H1 (cell line): ENCODE measurements at regions not wholly inside any gene's neighbourhood (a gene's known extent, or its start where the extent isn't known, plus 50 kb on each side); places are given as distances from the start of the nearest gene placed in this dataset.

Experiments
- ATF3 ChIP-seq: IDR thresholded peaks from 2 replicates; pipeline ENCODE4 v1.6.1; 2011; ENCODE audit warnings: low read depth, mild to moderate bottlenecking, low read length; ENCODE audit not compliant: insufficient read depth
- BRCA1 ChIP-seq: IDR thresholded peaks from 2 replicates; pipeline ENCODE4 v1.6.1; 2012; ENCODE audit warnings: low read depth, low read length, improper control_type of control experiment
- CBX5 ChIP-seq: fragments of 300-800, 300-1000 bp; sonication (generic); IDR thresholded peaks from 2 replicates; pipeline ENCODE4 v1.7.1; 2016; ENCODE audit warnings: antibody characterized with exemption, low read length, low read depth
- CTCF ChIP-seq, 3 experiments: IDR thresholded peaks; 1 replicate in 2 of 3; 2 replicates in 1 of 3; pipeline versions ENCODE4 v1.5.1 to v1.6.1; 2011; ENCODE audit warnings: low read length in 3 of 3, mild to moderate bottlenecking in 3 of 3, inconsistent platforms in 2 of 3, low read depth in 1 of 3, moderate library complexity in 1 of 3; ENCODE audit not compliant: insufficient read depth in 1 of 3; ENCODE audit errors: control extremely low read depth in 1 of 3
- EZH2 ChIP-seq: fragments of 200-600 bp; sonication (generic); IDR thresholded peaks from 2 replicates; pipeline ENCODE4 v1.7.1; 2012; ENCODE audit warnings: low read depth, mild to moderate bottlenecking, moderate library complexity, low read length, inconsistent platforms; ENCODE audit not compliant: severe bottlenecking
- POLR2A ChIP-seq, 2 experiments: IDR thresholded peaks; 1 replicate in 1 of 2; 2 replicates in 1 of 2; pipeline ENCODE4 v1.6.1; 2011; ENCODE audit warnings: low read depth in 2 of 2, low read length in 2 of 2, mild to moderate bottlenecking in 2 of 2; ENCODE audit errors: control extremely low read depth in 1 of 2
- RFX5 ChIP-seq: IDR thresholded peaks from 2 replicates; pipeline ENCODE4 v1.6.1; 2011; ENCODE audit warnings: low read depth, low read length, improper control_type of control experiment, borderline replicate concordance
- TBP ChIP-seq: IDR thresholded peaks from 2 replicates; pipeline ENCODE4 v1.6.1; 2011; ENCODE audit warnings: low read depth, low read length, improper control_type of control experiment

- TF ChIP-seq ATF3 (no peak), CBX5 (no peak), RFX5 (no peak), CTCF (IDR thresholded peaks at IDR 0.05; ENCODE audit: control extremely low read depth in 1 of 3, insufficient read depth in 1 of 3, low read depth in 1 of 3, low read length in 3 of 3) (no peak), BRCA1 (no peak), POLR2A (IDR thresholded peaks at IDR 0.05; ENCODE audit: control extremely low read depth in 1 of 2, low read depth in 2 of 2, low read length in 2 of 2) (no peak), TBP (no peak), EZH2 (no peak)
These were observed 62.0 kb upstream of the CD83 start for GRCh38 chr6:14055541-14055940.
